HG03460 (cell line): ENCODE measurements at regions not wholly inside any gene's neighbourhood (a gene's known extent, or its start where the extent isn't known, plus 50 kb on each side); places are given as distances from the start of the nearest gene placed in this dataset.
"Not testable (repeated sequence)": the region's sequence is repeated elsewhere in the genome, so short reads cannot be mapped to it uniquely, and the experiment has no call there.

Source experiments
- ATAC-seq: cut with Tn5 transposase; IDR thresholded peaks from one replicate; pipeline ENCODE4 v1.9.1; 2021; ENCODE audit not compliant: unreplicated experiment

- no peak for ATAC-seq
These were observed 296.7 kb upstream of the PROK2 start for GRCh38 chr3:72081471-72082185.

- ATAC-seq = no peak
These were observed 295.9 kb upstream of the PROK2 start for GRCh38 chr3:72080800-72081199.

DNA sequence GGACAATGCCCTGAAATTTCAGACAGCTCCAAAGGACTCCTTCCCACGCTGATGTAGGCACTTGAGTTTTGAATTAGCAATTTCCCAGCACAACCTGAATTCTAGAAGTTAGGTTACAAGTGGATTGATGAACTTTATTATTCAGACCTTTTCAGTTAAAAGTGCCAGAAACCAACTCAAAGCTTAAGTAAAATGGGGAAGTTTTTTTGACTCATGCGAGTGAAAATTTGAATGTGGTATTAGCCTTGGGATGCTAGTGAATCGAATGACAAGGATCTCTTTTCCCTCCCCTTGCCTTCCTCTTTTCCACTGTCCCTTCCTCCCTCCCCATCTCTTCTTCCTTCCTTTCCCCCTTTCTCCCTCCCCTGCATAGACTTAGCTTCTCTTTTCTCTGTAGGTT, 295.1 kb upstream of the PROK2 start:
- ATAC-seq = no peak

GRCh38 chr3:72079369-72079872, 294.5 kb upstream of the PROK2 start:
- ATAC-seq = no peak

- peak; percentile 30 for ATAC-seq
These were observed 293.9 kb upstream of the PROK2 start for GRCh38 chr3:72078676-72079368.

DNA sequence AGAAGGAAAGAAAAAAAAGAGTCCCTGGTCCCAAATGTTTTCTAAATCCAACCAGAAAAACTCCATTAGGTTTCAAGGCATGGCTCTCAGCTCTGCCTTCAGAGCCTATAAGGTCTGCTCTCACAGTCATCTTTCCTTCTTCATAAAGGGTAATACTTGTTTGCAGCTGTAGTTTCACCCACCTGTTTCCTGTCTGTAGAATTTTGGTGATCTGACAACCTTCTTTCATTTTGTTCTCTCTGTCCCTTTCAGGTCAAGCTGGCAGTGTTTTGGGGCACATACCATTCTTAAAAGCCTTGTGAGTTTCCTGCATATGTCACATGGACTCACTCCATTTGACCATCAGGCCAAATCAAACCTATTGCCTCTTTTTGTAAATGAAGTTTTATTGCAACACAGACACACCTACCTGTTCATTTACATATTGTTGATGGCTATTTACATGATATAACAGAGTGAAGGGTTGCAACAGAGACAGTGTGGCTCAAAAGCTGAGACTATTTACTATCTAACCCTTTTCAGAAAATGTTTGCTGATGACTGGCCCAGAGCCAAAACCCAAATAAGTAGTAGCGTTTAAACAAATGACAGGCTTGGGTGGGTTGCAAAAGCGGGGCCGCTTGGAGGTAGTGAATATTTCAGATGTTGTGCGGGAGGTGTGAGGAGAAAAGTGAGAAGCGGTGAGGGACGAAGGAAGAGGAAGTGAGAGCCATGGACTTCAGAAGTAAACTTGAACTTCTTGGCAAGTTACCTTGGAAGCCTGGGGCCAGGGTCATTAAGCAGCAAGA, 292.7 kb upstream of the PROK2 start:
- peak; percentile 40 for ATAC-seq

DNA sequence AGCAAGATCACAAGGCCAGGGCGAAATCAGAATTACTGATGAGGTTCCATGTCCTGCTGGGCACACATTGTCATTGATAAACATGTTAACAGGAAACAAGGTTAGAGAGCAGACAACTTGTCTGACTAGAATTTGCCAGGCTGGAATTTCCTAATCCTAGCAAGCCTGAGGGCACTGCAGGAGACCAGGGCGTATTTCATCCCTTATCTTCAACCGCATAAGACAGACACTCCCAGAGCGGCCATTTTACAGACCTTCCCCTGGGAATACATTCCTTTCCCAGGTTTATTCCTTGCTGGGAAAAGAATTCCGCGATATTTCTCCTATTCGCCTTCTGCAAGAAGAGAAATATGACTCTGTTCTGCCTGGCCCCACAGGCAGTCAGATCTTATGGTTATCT, 290.9 kb upstream of the PROK2 start:
- not testable (repeated sequence) for ATAC-seq

DNA sequence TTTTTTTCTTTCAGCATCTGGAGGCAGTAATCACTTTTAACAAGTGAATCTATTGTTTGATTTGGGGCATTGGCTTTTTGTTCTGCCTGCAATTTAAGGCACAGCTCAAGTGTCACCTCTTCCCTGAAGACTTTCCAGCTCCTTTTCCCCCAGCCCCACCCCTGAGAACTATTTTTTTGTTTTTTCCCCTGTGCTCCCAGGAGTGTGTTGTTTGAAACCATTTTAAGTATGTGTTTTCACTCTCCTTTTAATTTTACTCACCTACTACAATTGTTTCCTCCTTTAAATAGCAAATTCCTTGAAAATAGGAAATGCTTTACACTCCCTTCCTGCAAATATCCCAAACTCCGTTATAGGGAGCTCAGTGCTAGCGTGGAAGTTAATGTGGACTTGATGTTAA, 286.7 kb upstream of the PROK2 start:
- no peak for ATAC-seq

- no peak for ATAC-seq
These were observed 285.1 kb upstream of the PROK2 start for GRCh38 chr3:72070005-72070404.

GRCh38 chr3:72069543-72069942, 284.6 kb upstream of the PROK2 start:
- no peak for ATAC-seq

DNA sequence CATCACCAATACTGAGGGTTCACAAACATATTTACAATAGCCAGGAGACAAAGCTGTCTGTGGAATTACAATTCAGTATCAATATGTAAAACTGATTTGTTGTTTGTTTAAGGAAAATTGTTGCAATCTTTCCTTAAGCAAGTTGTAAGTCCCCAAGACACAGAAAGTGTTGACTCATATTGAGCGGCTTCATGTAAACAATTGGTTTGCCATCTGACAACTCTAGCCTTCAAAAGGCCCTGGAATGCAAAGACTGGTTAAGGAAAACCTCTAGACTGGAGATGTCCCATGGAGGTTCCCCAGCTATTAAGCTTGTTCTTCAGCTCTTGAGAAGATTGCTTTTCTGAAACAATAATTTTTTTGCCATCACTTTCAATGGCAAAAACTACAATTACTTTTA, 283.7 kb upstream of the PROK2 start:
- ATAC-seq = no peak

DNA sequence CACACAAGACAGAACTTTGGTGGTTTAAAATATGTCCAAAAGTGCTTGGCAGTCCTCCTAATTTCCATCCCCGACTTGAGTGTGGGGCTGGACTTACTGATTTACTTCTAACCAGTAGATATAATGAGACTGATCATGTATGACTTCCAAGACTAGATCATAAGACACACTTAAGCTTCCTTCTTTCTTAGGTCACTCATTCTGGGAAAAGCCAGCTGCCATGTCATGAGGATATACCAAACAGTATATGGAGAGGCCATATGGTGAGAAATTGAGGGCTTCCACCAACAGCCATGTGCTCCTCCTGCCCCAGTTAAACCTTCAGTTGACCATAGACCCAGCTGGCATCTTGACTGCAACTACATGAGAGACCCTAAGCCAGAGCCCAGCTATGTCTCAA, 282.8 kb upstream of the PROK2 start:
- no peak for ATAC-seq

DNA sequence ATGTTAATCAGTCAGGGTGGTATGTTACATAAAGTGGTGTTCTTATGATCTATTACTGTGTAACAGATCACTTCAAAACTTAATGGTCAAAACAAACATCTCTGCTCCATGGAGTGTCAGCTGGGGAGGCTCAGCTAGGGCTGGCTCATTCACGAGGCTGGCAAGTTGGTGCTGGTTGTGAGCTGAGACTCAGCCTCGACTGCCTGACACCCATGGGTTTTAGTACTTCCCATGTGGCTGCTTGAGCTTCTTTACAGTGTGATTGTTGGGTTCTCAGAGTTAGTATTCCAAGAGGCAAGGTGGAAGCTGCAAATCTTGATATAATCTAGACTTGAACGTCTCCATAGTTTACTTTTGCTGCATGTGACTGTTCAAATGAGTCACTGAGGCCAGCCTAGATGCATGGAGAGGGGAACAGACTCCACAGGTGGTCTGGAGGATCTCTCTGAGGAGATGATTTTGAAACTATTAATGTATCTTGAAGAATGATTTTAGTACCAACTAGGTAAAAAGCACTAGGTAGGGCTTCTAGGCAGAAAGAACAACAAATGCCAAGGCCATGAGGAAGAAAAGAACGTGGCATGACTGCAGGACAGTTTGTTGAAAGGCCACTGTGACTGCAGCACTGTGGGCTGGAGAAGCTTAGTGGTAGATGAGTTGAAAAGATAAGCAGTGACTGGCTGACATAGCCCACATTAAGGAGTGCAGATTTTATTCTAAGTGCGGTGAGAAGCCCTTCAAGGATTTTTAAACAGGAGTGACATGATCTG, 281.1 kb upstream of the PROK2 start:
- no peak for ATAC-seq

- no peak for ATAC-seq
These were observed 280.3 kb upstream of the PROK2 start for GRCh38 chr3:72065236-72065635.

- not testable (repeated sequence) for ATAC-seq
These were observed 279.8 kb upstream of the PROK2 start for GRCh38 chr3:72064727-72065126.

GRCh38 chr3:72062017-72062416, 277.1 kb upstream of the PROK2 start:
- ATAC-seq = no peak

DNA sequence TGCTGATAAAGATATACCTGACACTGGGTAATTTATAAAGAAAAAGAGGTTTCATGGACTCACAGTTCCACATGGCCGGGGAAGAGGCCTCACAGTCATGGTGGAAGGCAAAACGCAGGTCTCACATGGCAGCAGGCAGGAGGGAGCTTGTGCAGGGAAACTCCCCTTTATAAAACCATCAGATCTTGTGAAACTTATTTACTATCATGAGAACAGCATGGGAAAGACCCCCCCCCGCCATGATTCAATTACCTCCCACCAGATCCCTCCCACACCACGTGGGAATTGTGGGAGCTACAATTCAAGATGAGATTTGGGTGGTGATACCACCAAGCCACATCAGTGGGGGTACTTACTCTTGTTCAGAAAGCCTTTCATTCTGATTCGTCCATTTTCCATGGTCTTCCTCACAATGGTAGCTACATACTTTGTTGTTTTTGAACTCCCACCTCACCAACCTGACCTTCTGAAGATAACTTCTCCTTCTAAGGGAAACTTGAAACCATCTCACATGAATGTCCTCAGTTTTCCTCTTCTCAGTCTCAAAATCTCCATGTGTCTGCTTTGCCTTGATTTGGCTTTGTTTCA, 275.6 kb upstream of the PROK2 start:
- no peak for ATAC-seq

GRCh38 chr3:72058493-72059081, 273.6 kb upstream of the PROK2 start:
- ATAC-seq = no peak

DNA sequence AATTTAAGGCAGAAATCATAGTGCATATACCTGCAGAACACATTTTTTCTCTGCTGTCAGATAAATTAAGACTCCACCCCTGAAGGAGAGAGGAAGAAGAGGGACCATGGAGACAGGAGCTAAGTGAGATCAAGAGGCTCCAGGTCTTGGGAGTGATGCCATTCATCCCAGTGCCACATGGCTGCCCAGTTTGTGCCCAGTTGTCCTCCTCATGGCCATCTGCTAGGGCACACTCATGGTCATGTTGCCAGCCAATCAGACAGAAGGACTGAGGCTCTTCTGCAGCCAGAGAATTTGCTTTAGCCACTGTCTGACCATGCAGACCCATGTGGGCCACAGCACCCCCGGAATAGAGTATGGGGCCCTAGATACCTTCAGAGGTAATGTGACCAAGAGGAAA, 270.5 kb upstream of the PROK2 start:
- no peak for ATAC-seq

GRCh38 chr3:72054976-72055375, 270.0 kb upstream of the PROK2 start:
- no peak for ATAC-seq
